HG03520 (cell line): ENCODE measurements at regions not wholly inside any gene's neighbourhood (a gene's known extent, or its start where the extent isn't known, plus 50 kb on each side); places are given as distances from the start of the nearest gene placed in this dataset.

Experiments used
- ATAC-seq: cut with Tn5 transposase; IDR thresholded peaks from one replicate; pipeline ENCODE4 v1.9.1; 2021; ENCODE audit warnings: mild to moderate bottlenecking, moderate library complexity; ENCODE audit not compliant: unreplicated experiment

- ATAC-seq, result no peak
These were observed 610.3 kb upstream of the GALNTL6 start for GRCh38 chr4:171202908-171203307.

- ATAC-seq, result peak; percentile 55
These were observed 626.5 kb upstream of the GALNTL6 start for GRCh38 chr4:171186700-171187099.

GRCh38 chr4:171181090-171181489, 632.1 kb upstream of the GALNTL6 start:
- ATAC-seq, result no peak

- no peak for ATAC-seq
These were observed 642.5 kb upstream of the GALNTL6 start for GRCh38 chr4:171170671-171171070.

GRCh38 chr4:171169396-171169795, 643.8 kb upstream of the GALNTL6 start:
- no peak for ATAC-seq

- no peak for ATAC-seq
These were observed 650.7 kb upstream of the GALNTL6 start for GRCh38 chr4:171162478-171162877.

- no peak for ATAC-seq
These were observed 655.6 kb upstream of the GALNTL6 start for GRCh38 chr4:171157462-171158082.

- ATAC-seq, result no peak
These were observed 670.6 kb upstream of the GALNTL6 start for GRCh38 chr4:171142639-171143038.

- ATAC-seq, result no peak
These were observed 671.2 kb upstream of the GALNTL6 start for GRCh38 chr4:171142045-171142444.

GRCh38 chr4:171130256-171130801, 682.9 kb upstream of the GALNTL6 start:
- ATAC-seq, result no peak

GRCh38 chr4:171118091-171118490, 695.1 kb upstream of the GALNTL6 start:
- no peak for ATAC-seq

- ATAC-seq, result no peak
These were observed 695.7 kb upstream of the GALNTL6 start for GRCh38 chr4:171117457-171117856.

GRCh38 chr4:171101845-171102244, 711.4 kb upstream of the GALNTL6 start:
- ATAC-seq, result no peak

GRCh38 chr4:171087089-171087488, 726.1 kb upstream of the GALNTL6 start:
- no peak for ATAC-seq

GRCh38 chr4:171067422-171067821, 745.8 kb upstream of the GALNTL6 start:
- ATAC-seq, result no peak

GRCh38 chr4:171049380-171049779, 763.8 kb upstream of the GALNTL6 start:
- ATAC-seq, result no peak

GRCh38 chr4:171042989-171043524, 770.1 kb upstream of the GALNTL6 start:
- no peak for ATAC-seq

- ATAC-seq, result peak; percentile 48
These were observed 777.3 kb upstream of the GALNTL6 start for GRCh38 chr4:171035909-171036308.

GRCh38 chr4:171031338-171031737, 781.9 kb upstream of the GALNTL6 start:
- no peak for ATAC-seq

GRCh38 chr4:171025776-171026175, 787.4 kb upstream of the GALNTL6 start:
- ATAC-seq, result no peak

GRCh38 chr4:171025343-171025742, 787.9 kb upstream of the GALNTL6 start:
- ATAC-seq, result no peak

GRCh38 chr4:171024720-171025303, 788.4 kb upstream of the GALNTL6 start:
- no peak for ATAC-seq
